ENCODE measurements at regions not wholly inside any gene's neighbourhood (a gene's known extent, or its start where the extent isn't known, plus 50 kb on each side); places are given as distances from the start of the nearest gene placed in this dataset.

DNA sequence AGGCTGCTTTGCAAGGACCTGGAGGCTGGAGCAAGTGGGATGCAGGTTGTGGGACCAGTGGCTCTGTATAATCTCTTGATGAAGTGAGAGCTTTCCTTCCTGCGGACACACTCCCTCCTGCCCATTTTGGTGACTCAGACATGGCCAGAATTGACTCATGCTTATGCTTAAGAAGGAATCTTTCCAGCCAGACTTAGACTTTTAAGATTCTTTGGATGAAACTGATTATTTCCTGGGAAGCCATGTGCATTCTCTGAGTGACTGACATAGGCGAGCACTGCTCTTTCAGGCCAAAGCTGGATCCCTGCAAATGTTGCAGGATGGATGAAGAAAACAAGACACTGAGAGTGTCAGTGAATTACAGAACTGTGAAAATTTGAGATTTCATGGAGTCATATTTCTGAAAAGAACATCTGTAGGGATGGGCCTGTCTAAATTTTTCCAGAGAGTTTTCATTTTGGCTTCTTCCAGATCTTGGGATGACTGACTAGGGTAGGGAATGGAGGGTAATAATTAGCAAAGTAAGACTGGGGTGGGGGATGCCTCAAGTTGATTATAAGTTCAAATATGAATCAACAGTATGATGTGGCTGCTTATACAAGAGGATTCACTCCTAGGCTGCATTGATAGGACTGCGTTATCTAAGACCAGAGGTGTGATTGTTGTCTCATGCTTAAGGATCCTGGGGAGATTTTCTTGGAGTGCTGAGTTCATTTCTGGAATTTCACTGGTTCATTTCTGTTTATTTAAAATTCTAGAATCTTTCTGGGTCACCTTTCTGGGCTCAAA, 195.8 kb downstream of the HIPK3 start:
- Histone ChIP-seq H3K27ac (ENCODE audit: insufficient read depth, low read depth, low read length) (peak overlapping the region; percentile 34), H3K4me3 (replicated peaks in 1 of 3; ENCODE audit: insufficient read depth in 1 of 3, low read depth in 1 of 3, low read length in 3 of 3) (no peak overlapping the region), H3K9me3 (replicated peaks; ENCODE audit: control insufficient read depth, insufficient read depth, low read length) (no peaks in the 10 kb centered on the region), H3K4me2 (ENCODE audit: insufficient read depth, low read length) (peak overlapping the region; percentile 7), H4K20me1 (replicated peaks; ENCODE audit: control insufficient read depth, extremely low read depth, insufficient read depth, low read length) (no peaks in the 10 kb centered on the region), H3K79me2 (ENCODE audit: control insufficient read depth, insufficient read depth, low read length) (peaks cover 49% of the 10 kb centered on the region), H3K9ac (replicated peaks; ENCODE audit: extremely low read depth, insufficient read depth, low read length) (no peak overlapping the region), H3K4me1 (ENCODE audit: control insufficient read depth, extremely low read depth, insufficient read depth, low read length) (peaks cover 30% of the 10 kb centered on the region), H3K27me3 (ENCODE audit: control insufficient read depth in 2 of 2, insufficient read depth in 2 of 2, low read length in 2 of 2) (no peaks in the 10 kb centered on the region), H2AFZ (ENCODE audit: low read depth, low read length) (no peak overlapping the region), H3K9me1 (replicated peaks; ENCODE audit: control insufficient read depth, extremely low read depth, insufficient read depth, low read length) (no peaks in the 10 kb centered on the region), H3K36me3 (ENCODE audit: control insufficient read depth in 2 of 2, extremely low read depth in 1 of 2, insufficient read depth in 2 of 2, low read length in 2 of 2) (no peaks in the 10 kb centered on the region)
- TF ChIP-seq POLR2AphosphoS5 (IDR thresholded peaks at IDR 0.05; ENCODE audit: insufficient read depth, low read depth, low read length), result peak; percentile 48
- TF ChIP-seq EZH2 (IDR thresholded peaks at IDR 0.05; ENCODE audit: borderline replicate concordance, low read depth, low read length, severe bottlenecking), result no peak
- peak; percentile 98 for TF ChIP-seq FOS (IDR thresholded peaks at IDR 0.05; ENCODE audit: borderline replicate concordance, insufficient read depth, low read length)
- TF ChIP-seq JUN (IDR thresholded peaks at IDR 0.05; ENCODE audit: borderline replicate concordance, insufficient read depth, insufficient read length, low read depth), result peak; percentile 44
- peak; percentile 48 for TF ChIP-seq GATA2 (IDR thresholded peaks at IDR 0.05; ENCODE audit: insufficient read depth, insufficient read length, low read depth, low read length)
- DNase-seq (ENCODE audit: low read depth, low spot score) (peak; percentile 74), FAIRE-seq (peak; percentile 96)
- dilution Hi-C loops (cut with MboI; ENCODE audit: extremely low pct_ligation_motif_present, low sequenced_read_pairs), result no loop called here
- BruUV-seq (replicated peaks), result no TSS peak
- intact Hi-C loops (cut with micrococcal nuclease), result loop anchor here (2.0 kb wide), 1 partner anchor 76 kb away; the partner anchor contains the start of gene KIAA1549L
- ChIA-PET POLR2A (no interaction called here), CTCF (interaction anchor here (0.9 to 1.8 kb wide), 7 partner anchors 9 to 289 kb away, joined by 3 to 6 read pairs (median 4); no protein-coding TSS in a partner anchor)

GRCh38 chr11:33451364-33451763, 194.2 kb downstream of the HIPK3 start:
- no peak overlapping the region for H3K27ac ChIP-seq (ENCODE audit: insufficient read depth, low read depth, low read length)
- FAIRE-seq, result no peak
- H3K9me3 ChIP-seq (replicated peaks; ENCODE audit: control insufficient read depth, insufficient read depth, low read length), result no peaks in the 10 kb centered on the region
- H3K27me3 ChIP-seq (ENCODE audit: control insufficient read depth in 2 of 2, insufficient read depth in 2 of 2, low read length in 2 of 2), result no peaks in the 10 kb centered on the region
- POLR2A ChIA-PET, result no interaction called here
- dilution Hi-C loops (cut with MboI; ENCODE audit: extremely low pct_ligation_motif_present, low sequenced_read_pairs) (no loop called here), intact Hi-C loops (cut with micrococcal nuclease) (no loop called here)
- TF ChIP-seq MAX (IDR thresholded peaks at IDR 0.05; ENCODE audit: insufficient read depth, insufficient read length) (no peak), CTCF (IDR thresholded peaks at IDR 0.05; ENCODE audit: extremely low read depth in 1 of 2, insufficient read depth in 1 of 2, low read depth in 1 of 2, low read length in 2 of 2) (no peak), MYC (IDR thresholded peaks at IDR 0.05; ENCODE audit: low read depth, low read length) (no peak), POLR2AphosphoS5 (IDR thresholded peaks at IDR 0.05; ENCODE audit: insufficient read depth, low read depth, low read length) (no peak), GATA2 (IDR thresholded peaks at IDR 0.05; ENCODE audit: insufficient read depth, insufficient read length, low read depth, low read length) (no peak), EZH2 (IDR thresholded peaks at IDR 0.05; ENCODE audit: borderline replicate concordance, low read depth, low read length, severe bottlenecking) (no peak), JUN (IDR thresholded peaks at IDR 0.05; ENCODE audit: borderline replicate concordance, insufficient read depth, insufficient read length, low read depth) (no peak), POLR2A (IDR thresholded peaks at IDR 0.05; ENCODE audit: low read depth, low read length) (no peak), FOS (IDR thresholded peaks at IDR 0.05; ENCODE audit: borderline replicate concordance, insufficient read depth, low read length) (no peak)
- no peak overlapping the region for H3K4me2 ChIP-seq (ENCODE audit: insufficient read depth, low read length)
- BruUV-seq (replicated peaks), result no TSS peak
- no peak overlapping the region for H3K4me3 ChIP-seq (replicated peaks in 1 of 3; ENCODE audit: insufficient read depth in 1 of 3, low read depth in 1 of 3, low read length in 3 of 3)
- no peaks in the 10 kb centered on the region for H4K20me1 ChIP-seq (replicated peaks; ENCODE audit: control insufficient read depth, extremely low read depth, insufficient read depth, low read length)
- H3K79me2 ChIP-seq (ENCODE audit: control insufficient read depth, insufficient read depth, low read length), result peaks cover 50% of the 10 kb centered on the region
- peaks cover 30% of the 10 kb centered on the region for H3K4me1 ChIP-seq (ENCODE audit: control insufficient read depth, extremely low read depth, insufficient read depth, low read length)
- DNase-seq (ENCODE audit: low read depth, low spot score), result no peak
- H3K36me3 ChIP-seq (ENCODE audit: control insufficient read depth in 2 of 2, extremely low read depth in 1 of 2, insufficient read depth in 2 of 2, low read length in 2 of 2), result no peaks in the 10 kb centered on the region
- H3K9me1 ChIP-seq (replicated peaks; ENCODE audit: control insufficient read depth, extremely low read depth, insufficient read depth, low read length), result no peaks in the 10 kb centered on the region
- CTCF ChIA-PET, result interaction anchor here (1.0 kb wide), 1 partner anchor 10 kb away, joined by 3 read pairs; no protein-coding TSS in a partner anchor
- H2AFZ ChIP-seq (ENCODE audit: low read depth, low read length), result no peak overlapping the region
- no peak overlapping the region for H3K9ac ChIP-seq (replicated peaks; ENCODE audit: extremely low read depth, insufficient read depth, low read length)
